GM23338 (cell line): ENCODE measurements at regions not wholly inside any gene's neighbourhood (a gene's known extent, or its start where the extent isn't known, plus 50 kb on each side); places are given as distances from the start of the nearest gene placed in this dataset.

Source experiments
- ATAC-seq: fragments of 200-7000 bp; cut with Tn5 transposase; 3 replicates; pipeline ENCODE4 v1.9.1; 2020
- DNase-seq: peaks from one replicate; pipeline ENCODE4 v3.0.0-alpha.2; 2015; ENCODE audit warnings: low spot score
- H2AFZ ChIP-seq: fragments of 200-600 bp; sonication (generic); 2 replicates; pipeline ENCODE4 v1.8.0; 2016; ENCODE audit warnings: antibody characterized with exemption, mild to moderate bottlenecking, moderate library complexity
- H3F3A ChIP-seq: fragments of 200-600 bp; sonication (generic); replicated peaks from 2 replicates; pipeline ENCODE4 v1.8.0; 2017; ENCODE audit warnings: antibody characterized with exemption, mixed run types, low read depth
- H3K27ac ChIP-seq: fragments of 200-600 bp; sonication (generic); 2 replicates; pipeline ENCODE4 v1.6.1; 2016; ENCODE audit warnings: low read depth
- H3K27me3 ChIP-seq: fragments of 200-600 bp; sonication (generic); 2 replicates; pipeline ENCODE4 v1.8.0; 2016; ENCODE audit warnings: mild to moderate bottlenecking, mixed run types, moderate library complexity; ENCODE audit not compliant: insufficient read depth
- H3K36me3 ChIP-seq: fragments of 200-600 bp; sonication (generic); 2 replicates; pipeline ENCODE4 v1.8.0; 2016; ENCODE audit warnings: mild to moderate bottlenecking; ENCODE audit not compliant: insufficient read depth
- H3K4me1 ChIP-seq: fragments of 200-600 bp; sonication (generic); 2 replicates; pipeline ENCODE4 v1.8.0; 2016; ENCODE audit warnings: mild to moderate bottlenecking, moderate library complexity; ENCODE audit not compliant: insufficient read depth
- H3K4me2 ChIP-seq: fragments of 200-600 bp; sonication (generic); 2 replicates; pipeline ENCODE4 v1.7.1; 2017; ENCODE audit warnings: mixed run types
- H3K4me3 ChIP-seq: fragments of 200-600 bp; sonication (generic); 2 replicates; pipeline ENCODE4 v1.6.1; 2016; ENCODE audit warnings: mixed run types
- H3K79me2 ChIP-seq: fragments of 200-600 bp; sonication (generic); replicated peaks from 2 replicates; pipeline ENCODE4 v1.8.0; 2017; ENCODE audit warnings: mild to moderate bottlenecking; ENCODE audit not compliant: insufficient read depth
- H3K9me2 ChIP-seq: fragments of 200-600 bp; sonication (generic); 2 replicates; pipeline ENCODE4 v1.8.0; 2017; ENCODE audit not compliant: insufficient read depth
- H4K20me1 ChIP-seq: fragments of 200-600 bp; sonication (generic); replicated peaks from 2 replicates; pipeline ENCODE4 v1.8.0; 2017; ENCODE audit warnings: mild to moderate bottlenecking; ENCODE audit not compliant: insufficient read depth
- H3K27ac Mint-ChIP-seq: 2 replicates; pipeline ENCODE4 v1.8.0; 2020; ENCODE audit warnings: inconsistent platforms, mild to moderate bottlenecking, moderate library complexity, mixed read lengths
- H3K27me3 Mint-ChIP-seq: 3 replicates; pipeline ENCODE4 v1.8.0; 2022; ENCODE audit warnings: low read depth, mild to moderate bottlenecking, moderate library complexity, mixed read lengths, inconsistent platforms; ENCODE audit not compliant: insufficient read depth, poor library complexity
- H3K36me3 Mint-ChIP-seq: 3 replicates; pipeline ENCODE4 v1.8.0; 2021; ENCODE audit warnings: low read depth, mild to moderate bottlenecking, inconsistent platforms, moderate library complexity, mixed read lengths
- H3K4me1 Mint-ChIP-seq: 3 replicates; pipeline ENCODE4 v1.8.0; 2020; ENCODE audit warnings: mild to moderate bottlenecking, inconsistent platforms, mixed read lengths
- H3K4me3 Mint-ChIP-seq: 3 replicates; pipeline ENCODE4 v1.8.0; 2021; ENCODE audit warnings: moderate library complexity, mild to moderate bottlenecking, inconsistent platforms, mixed read lengths
- H3K9me3 Mint-ChIP-seq: 3 replicates; pipeline ENCODE4 v1.8.0; 2020; ENCODE audit warnings: moderate library complexity, mild to moderate bottlenecking, inconsistent platforms, mixed read lengths
- CREB1 ChIP-seq: fragments of 250-450 bp; sonication (Bioruptor Pico); IDR thresholded peaks from 2 replicates; pipeline ENCODE4 v1.5.0; 2020; ENCODE audit warnings: low read depth, mild to moderate bottlenecking, moderate library complexity
- EZH2 ChIP-seq: fragments of 200-600 bp; sonication (generic); IDR thresholded peaks from one replicate; pipeline ENCODE4 v1.8.0; 2017; ENCODE audit warnings: antibody characterized with exemption, mild to moderate bottlenecking, low read depth; ENCODE audit not compliant: unreplicated experiment
- JUNB ChIP-seq: IDR thresholded peaks from one replicate; pipeline ENCODE4 v1.6.1; 2016; ENCODE audit warnings: antibody characterized with exemption; ENCODE audit not compliant: unreplicated experiment
- NANOG ChIP-seq: IDR thresholded peaks from 2 replicates; pipeline ENCODE4 v1.6.1; 2016; ENCODE audit warnings: antibody characterized with exemption, borderline replicate concordance
- STAT1 ChIP-seq: IDR thresholded peaks from one replicate; pipeline ENCODE4 v1.6.1; 2016; ENCODE audit warnings: antibody characterized with exemption; ENCODE audit not compliant: unreplicated experiment
- ZNF114 ChIP-seq: fragments of 250-450 bp; sonication (Bioruptor Pico); IDR thresholded peaks from 2 replicates; pipeline ENCODE4 v1.5.0; 2020; ENCODE audit warnings: mild to moderate bottlenecking, moderate library complexity
- ZNF331 ChIP-seq: fragments of 250-450 bp; sonication (Bioruptor Pico); IDR thresholded peaks from 2 replicates; pipeline ENCODE4 v1.5.0; 2020; ENCODE audit warnings: low read depth, mild to moderate bottlenecking, moderate library complexity
- ZNF462 ChIP-seq: fragments of 250-450 bp; sonication (Bioruptor Pico); IDR thresholded peaks from 2 replicates; pipeline ENCODE4 v1.5.0; 2020; ENCODE audit warnings: mild to moderate bottlenecking, moderate library complexity

GRCh38 chr1:86239490-86239889 is 82.9 kb upstream of the COL24A1 start:
- Histone ChIP-seq H3K4me2 (no peak overlapping the region), H3F3A (no peaks in the 10 kb centered on the region), H4K20me1 (no peaks in the 10 kb centered on the region), H3K79me2 (no peaks in the 10 kb centered on the region), H3K36me3 (no peaks in the 10 kb centered on the region), H3K27ac (no peak overlapping the region), H3K4me1 (no peaks in the 10 kb centered on the region), H3K9me2 (no peaks in the 10 kb centered on the region; the same call in 1 of the 2 replicates), H3K27me3 (no peaks in the 10 kb centered on the region), H2AFZ (no peak overlapping the region), H3K4me3 (no peak overlapping the region)
- TF ChIP-seq NANOG (no peak), ZNF331 (CRISPR knock-in tag) (no peak), CREB1 (CRISPR knock-in tag) (no peak), EZH2 (no peak), STAT1 (no peak), ZNF462 (CRISPR knock-in tag) (no peak), ZNF114 (CRISPR knock-in tag) (no peak)
- H3K4me1 Mint-ChIP-seq = no peaks in the 10 kb centered on the region
- H3K9me3 Mint-ChIP-seq = peaks cover 4% of the 10 kb centered on the region; the same call in 1 of the 3 replicates
- H3K4me3 Mint-ChIP-seq = no peak overlapping the region
- H3K36me3 Mint-ChIP-seq = no peaks in the 10 kb centered on the region
- DNase-seq (no peak), ATAC-seq (no peak)
- no peaks in the 10 kb centered on the region for H3K27me3 Mint-ChIP-seq
- no peak overlapping the region for H3K27ac Mint-ChIP-seq

GRCh38 chr1:86238226-86238625 is 81.7 kb upstream of the COL24A1 start:
- Histone ChIP-seq H3K79me2 (no peaks in the 10 kb centered on the region), H4K20me1 (no peaks in the 10 kb centered on the region), H3K4me3 (no peak overlapping the region), H3K36me3 (no peaks in the 10 kb centered on the region), H3K4me1 (no peaks in the 10 kb centered on the region), H3K27ac (no peak overlapping the region), H3K9me2 (no peaks in the 10 kb centered on the region; the same call in 1 of the 2 replicates), H3K4me2 (no peak overlapping the region), H3K27me3 (no peaks in the 10 kb centered on the region), H3F3A (no peaks in the 10 kb centered on the region), H2AFZ (no peak overlapping the region)
- H3K4me3 Mint-ChIP-seq = no peak overlapping the region
- DNase-seq = no peak
- no peak overlapping the region for H3K27ac Mint-ChIP-seq
- no peak for ATAC-seq
- H3K27me3 Mint-ChIP-seq = no peaks in the 10 kb centered on the region
- H3K9me3 Mint-ChIP-seq = peaks cover 4% of the 10 kb centered on the region; the same call in 1 of the 3 replicates
- H3K36me3 Mint-ChIP-seq = no peaks in the 10 kb centered on the region
- no peaks in the 10 kb centered on the region for H3K4me1 Mint-ChIP-seq
- TF ChIP-seq NANOG (no peak), ZNF462 (CRISPR knock-in tag) (no peak), JUNB (no peak), STAT1 (no peak)
